B cell (primary cell): ENCODE measurements at regions not wholly inside any gene's neighbourhood (a gene's known extent, or its start where the extent isn't known, plus 50 kb on each side); places are given as distances from the start of the nearest gene placed in this dataset.

Experiments used
- EZH2 ChIP-seq: IDR thresholded peaks from 2 replicates; pipeline ENCODE4 v1.6.1; 2012; ENCODE audit warnings: borderline replicate concordance, low read depth, mild to moderate bottlenecking, moderate library complexity, low read length; ENCODE audit not compliant: insufficient read depth, poor library complexity, severe bottlenecking
- TF ChIP-seq, protein P1 (sequence below): fragments of 200-600 bp; IDR thresholded peaks from one replicate; pipeline ENCODE4 v1.8.0; 2022; ENCODE audit warnings: antibody characterized with exemption, mild to moderate bottlenecking

DNA sequence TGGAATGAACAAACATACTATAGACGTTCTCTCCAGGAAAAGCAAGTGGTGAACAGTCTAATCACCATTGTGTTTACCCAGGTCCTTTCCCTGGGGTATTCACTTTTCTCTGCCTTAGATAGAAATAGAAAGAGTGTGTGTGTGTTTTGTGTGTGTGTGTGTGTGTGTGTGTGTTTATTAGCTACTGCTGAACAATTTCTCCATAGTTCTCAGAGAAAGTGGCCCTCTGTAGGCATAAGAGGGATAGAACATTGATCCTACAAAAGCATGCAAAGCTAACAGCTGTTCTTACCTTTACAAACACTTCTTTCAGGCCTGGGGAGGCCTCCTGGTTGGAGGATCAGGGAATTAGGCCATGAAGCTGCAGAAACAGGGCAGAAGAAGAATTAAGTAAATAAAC lies 665.7 kb upstream of the TBX3 start:
- TF ChIP-seq, protein P1, sequence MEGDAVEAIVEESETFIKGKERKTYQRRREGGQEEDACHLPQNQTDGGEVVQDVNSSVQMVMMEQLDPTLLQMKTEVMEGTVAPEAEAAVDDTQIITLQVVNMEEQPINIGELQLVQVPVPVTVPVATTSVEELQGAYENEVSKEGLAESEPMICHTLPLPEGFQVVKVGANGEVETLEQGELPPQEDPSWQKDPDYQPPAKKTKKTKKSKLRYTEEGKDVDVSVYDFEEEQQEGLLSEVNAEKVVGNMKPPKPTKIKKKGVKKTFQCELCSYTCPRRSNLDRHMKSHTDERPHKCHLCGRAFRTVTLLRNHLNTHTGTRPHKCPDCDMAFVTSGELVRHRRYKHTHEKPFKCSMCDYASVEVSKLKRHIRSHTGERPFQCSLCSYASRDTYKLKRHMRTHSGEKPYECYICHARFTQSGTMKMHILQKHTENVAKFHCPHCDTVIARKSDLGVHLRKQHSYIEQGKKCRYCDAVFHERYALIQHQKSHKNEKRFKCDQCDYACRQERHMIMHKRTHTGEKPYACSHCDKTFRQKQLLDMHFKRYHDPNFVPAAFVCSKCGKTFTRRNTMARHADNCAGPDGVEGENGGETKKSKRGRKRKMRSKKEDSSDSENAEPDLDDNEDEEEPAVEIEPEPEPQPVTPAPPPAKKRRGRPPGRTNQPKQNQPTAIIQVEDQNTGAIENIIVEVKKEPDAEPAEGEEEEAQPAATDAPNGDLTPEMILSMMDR: no peak
- TF ChIP-seq EZH2: no peak
